Kidney epithelial cell (primary cell): ENCODE measurements at regions not wholly inside any gene's neighbourhood (a gene's known extent, or its start where the extent isn't known, plus 50 kb on each side); places are given as distances from the start of the nearest gene placed in this dataset.

Experiments
- DNase-seq: peaks from one replicate; pipeline ENCODE4 v3.0.0-alpha.2; 2010; ENCODE audit warnings: low read depth
- H3K27me3 ChIP-seq: 2 replicates; pipeline ENCODE4 v1.6.0; 2011; ENCODE audit warnings: low read length; ENCODE audit not compliant: control insufficient read depth, insufficient read depth
- H3K36me3 ChIP-seq: 2 replicates; pipeline ENCODE4 v1.5.1; 2011; ENCODE audit warnings: low read length; ENCODE audit not compliant: control insufficient read depth, insufficient read depth
- H3K4me3 ChIP-seq: 2 replicates; pipeline ENCODE4 v1.5.1; 2011; ENCODE audit warnings: low read depth, mild to moderate bottlenecking, control low read depth, low read length
- CTCF ChIP-seq: IDR thresholded peaks from 2 replicates; pipeline ENCODE4 v1.5.1; 2011; ENCODE audit warnings: mild to moderate bottlenecking, moderate library complexity, low read length, control low read depth, inconsistent platforms; ENCODE audit not compliant: insufficient read depth, poor library complexity, severe bottlenecking

- TF ChIP-seq CTCF, result no peak
- H3K27me3 ChIP-seq, result no peaks in the 10 kb centered on the region
- DNase-seq, result no peak
- H3K36me3 ChIP-seq, result no peaks in the 10 kb centered on the region
- H3K4me3 ChIP-seq, result no peak overlapping the region
Observed at GRCh38 chr2:156852210-156852609, 405.3 kb upstream of the GALNT5 start.

- Histone ChIP-seq H3K27me3 (no peaks in the 10 kb centered on the region), H3K36me3 (no peaks in the 10 kb centered on the region), H3K4me3 (no peak overlapping the region)
- no peak for DNase-seq
- no peak for TF ChIP-seq CTCF
Observed at GRCh38 chr2:156852681-156853080, 404.8 kb upstream of the GALNT5 start.

GRCh38 chr2:156864325-156864724 is 393.2 kb upstream of the GALNT5 start:
- DNase-seq, result no peak
- H3K4me3 ChIP-seq, result no peak overlapping the region
- H3K36me3 ChIP-seq, result no peaks in the 10 kb centered on the region
- TF ChIP-seq CTCF, result no peak
- H3K27me3 ChIP-seq, result no peaks in the 10 kb centered on the region

- Histone ChIP-seq H3K4me3 (no peak overlapping the region), H3K27me3 (no peaks in the 10 kb centered on the region), H3K36me3 (no peaks in the 10 kb centered on the region)
- TF ChIP-seq CTCF, result no peak
- DNase-seq, result no peak
Observed at GRCh38 chr2:156864753-156865152, 392.8 kb upstream of the GALNT5 start.

- no peaks in the 10 kb centered on the region for H3K27me3 ChIP-seq
- no peak for TF ChIP-seq CTCF
- no peaks in the 10 kb centered on the region for H3K36me3 ChIP-seq
- DNase-seq, result no peak
- no peak overlapping the region for H3K4me3 ChIP-seq
Observed at GRCh38 chr2:156867201-156867600, 390.3 kb upstream of the GALNT5 start.

- DNase-seq, result no peak
- TF ChIP-seq CTCF, result no peak
- no peaks in the 10 kb centered on the region for H3K36me3 ChIP-seq
- H3K27me3 ChIP-seq, result no peaks in the 10 kb centered on the region
- no peak overlapping the region for H3K4me3 ChIP-seq
Observed at GRCh38 chr2:156874707-156875106, 382.8 kb upstream of the GALNT5 start.
